HG02938 (cell line): ENCODE measurements at regions not wholly inside any gene's neighbourhood (a gene's known extent, or its start where the extent isn't known, plus 50 kb on each side); places are given as distances from the start of the nearest gene placed in this dataset.

Experiments
- ATAC-seq: cut with Tn5 transposase; IDR thresholded peaks from one replicate; pipeline ENCODE4 v1.9.1; 2021; ENCODE audit warnings: mild to moderate bottlenecking, moderate library complexity; ENCODE audit not compliant: unreplicated experiment

- ATAC-seq = no peak
These were observed 105.1 kb downstream of the TRMT11 start for GRCh38 chr6:126091466-126091865.

GRCh38 chr6:126093108-126093507 lies 106.8 kb downstream of the TRMT11 start:
- no peak for ATAC-seq

- no peak for ATAC-seq
These were observed 108.1 kb downstream of the TRMT11 start for GRCh38 chr6:126094411-126094810.

- ATAC-seq = no peak
These were observed 114.0 kb downstream of the TRMT11 start for GRCh38 chr6:126100386-126100785.

- no peak for ATAC-seq
These were observed 116.0 kb downstream of the TRMT11 start for GRCh38 chr6:126102358-126102757.

- no peak for ATAC-seq
These were observed 117.7 kb downstream of the TRMT11 start for GRCh38 chr6:126103993-126104392.

GRCh38 chr6:126107475-126108166 lies 121.3 kb downstream of the TRMT11 start:
- ATAC-seq = no peak

GRCh38 chr6:126110512-126111270 lies 124.4 kb downstream of the TRMT11 start:
- no peak for ATAC-seq

- no peak for ATAC-seq
These were observed 125.0 kb downstream of the TRMT11 start for GRCh38 chr6:126111327-126111726.

GRCh38 chr6:126112171-126112632 lies 125.9 kb downstream of the TRMT11 start:
- no peak for ATAC-seq

- ATAC-seq = no peak
These were observed 126.9 kb downstream of the TRMT11 start for GRCh38 chr6:126113261-126113660.

- ATAC-seq = no peak
These were observed 130.9 kb downstream of the TRMT11 start for GRCh38 chr6:126117251-126117650.

GRCh38 chr6:126118058-126118755 lies 131.9 kb downstream of the TRMT11 start:
- no peak for ATAC-seq

GRCh38 chr6:126118936-126119335 lies 132.6 kb downstream of the TRMT11 start:
- ATAC-seq = no peak

- no peak for ATAC-seq
These were observed 136.9 kb downstream of the TRMT11 start for GRCh38 chr6:126123226-126123625.

- no peak for ATAC-seq
These were observed 141.3 kb downstream of the TRMT11 start for GRCh38 chr6:126127659-126128058.

- no peak for ATAC-seq
These were observed 144.9 kb downstream of the TRMT11 start for GRCh38 chr6:126131246-126131645.

GRCh38 chr6:126133984-126134383 lies 147.6 kb downstream of the TRMT11 start:
- ATAC-seq = no peak

GRCh38 chr6:126134491-126134890 lies 148.2 kb downstream of the TRMT11 start:
- no peak for ATAC-seq

GRCh38 chr6:126140015-126140414 lies 153.7 kb downstream of the TRMT11 start:
- no peak for ATAC-seq

GRCh38 chr6:126143761-126144251 lies 157.5 kb downstream of the TRMT11 start:
- no peak for ATAC-seq
